IPS-18c (cell line): ENCODE measurements at regions not wholly inside any gene's neighbourhood (a gene's known extent, or its start where the extent isn't known, plus 50 kb on each side); places are given as distances from the start of the nearest gene placed in this dataset.

Experiments used
- H3K4me3 ChIP-seq: 2 replicates; pipeline ENCODE4 v1.7.0; 2013; ENCODE audit warnings: low read depth, mild to moderate bottlenecking, low read length, moderate library complexity; ENCODE audit not compliant: insufficient read depth
- H3K9me3 ChIP-seq: one replicate; pipeline ENCODE4 v1.6.1; 2013; ENCODE audit warnings: mild to moderate bottlenecking, low read length, moderate library complexity; ENCODE audit not compliant: control insufficient read depth, insufficient read depth

DNA sequence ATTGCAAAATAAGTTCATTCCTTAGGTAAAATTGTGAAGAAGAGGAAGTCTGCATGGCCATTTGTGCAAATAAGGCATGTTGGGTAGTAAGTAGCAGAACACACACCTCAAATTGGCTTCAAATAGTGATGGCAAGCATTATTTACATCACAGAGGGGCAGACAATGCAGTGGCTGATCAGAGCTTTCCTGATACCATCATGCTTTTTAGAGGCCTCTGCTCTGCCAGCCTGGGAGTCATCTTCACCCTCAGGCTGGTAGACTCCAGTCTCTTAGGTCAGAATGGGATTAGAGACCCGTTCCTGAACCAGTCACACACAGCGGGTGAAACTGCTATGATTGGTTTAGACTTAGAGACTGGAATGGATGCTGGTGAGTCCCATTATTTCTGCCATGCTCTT lies 396.0 kb upstream of the MCTP2 start:
- no peak overlapping the region for H3K4me3 ChIP-seq
- no peaks in the 10 kb centered on the region for H3K9me3 ChIP-seq

DNA sequence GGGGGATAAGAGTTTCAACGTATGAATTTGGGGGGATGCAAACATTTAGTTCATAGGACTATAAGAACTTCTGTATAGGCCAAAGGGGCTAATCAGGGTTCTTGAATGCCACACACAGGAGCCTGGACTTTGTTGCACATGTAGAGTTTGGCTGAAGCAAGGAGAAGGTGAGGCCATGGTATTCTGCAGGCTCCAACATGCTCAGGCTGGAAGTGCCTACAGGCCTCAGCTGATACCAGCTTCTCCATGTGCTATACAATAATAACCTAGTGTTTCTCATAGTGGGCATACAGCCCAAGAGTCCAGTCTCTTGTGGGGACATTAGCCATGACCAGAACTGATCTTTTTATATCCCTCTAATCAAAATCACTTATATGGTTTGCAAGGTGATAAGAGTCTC lies 399.7 kb upstream of the MCTP2 start:
- H3K9me3 ChIP-seq = no peaks in the 10 kb centered on the region
- no peak overlapping the region for H3K4me3 ChIP-seq

GRCh38 chr15:93830221-93831080 lies 400.9 kb upstream of the MCTP2 start:
- no peaks in the 10 kb centered on the region for H3K9me3 ChIP-seq
- no peak overlapping the region for H3K4me3 ChIP-seq

DNA sequence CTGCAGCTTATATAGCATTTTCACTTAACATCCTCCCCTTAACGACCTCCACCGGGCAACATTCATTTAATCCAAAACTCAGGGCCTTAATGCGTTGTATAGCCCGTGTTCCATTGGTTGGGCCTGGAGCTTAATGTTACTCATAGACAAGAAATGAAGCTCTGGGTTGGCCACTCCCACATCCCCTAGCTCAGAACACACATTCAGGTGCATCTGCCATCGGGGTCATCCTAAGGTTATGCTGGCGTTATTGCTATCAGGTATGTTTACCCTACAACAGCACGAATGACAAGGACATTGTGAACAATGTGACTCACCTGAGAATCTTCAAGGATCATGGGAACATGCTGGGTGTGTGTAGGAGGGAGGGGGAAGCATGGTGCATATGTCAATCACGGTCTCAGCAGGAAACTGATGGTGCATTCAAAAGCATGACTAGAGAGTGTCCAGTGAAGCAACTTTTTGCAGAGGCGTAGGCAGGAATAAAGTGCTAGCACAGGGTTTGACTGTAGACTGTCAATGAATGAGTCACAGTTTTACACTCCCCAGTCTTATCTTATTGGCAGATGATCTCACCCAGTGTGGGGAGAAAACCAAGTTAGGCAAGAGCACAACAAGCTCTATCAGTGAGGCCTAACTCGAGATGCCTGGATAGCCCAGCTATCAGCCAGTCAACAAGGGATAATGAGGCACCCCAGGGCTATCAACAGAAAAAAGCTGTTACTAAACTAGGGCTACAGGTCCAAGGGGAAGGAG lies 402.1 kb upstream of the MCTP2 start:
- Histone ChIP-seq H3K4me3 (no peak overlapping the region), H3K9me3 (no peaks in the 10 kb centered on the region)

GRCh38 chr15:93826790-93827189 lies 404.6 kb upstream of the MCTP2 start:
- Histone ChIP-seq H3K4me3 (no peak overlapping the region), H3K9me3 (no peaks in the 10 kb centered on the region)

GRCh38 chr15:93826293-93826692 lies 405.1 kb upstream of the MCTP2 start:
- Histone ChIP-seq H3K9me3 (no peaks in the 10 kb centered on the region), H3K4me3 (no peak overlapping the region)

DNA sequence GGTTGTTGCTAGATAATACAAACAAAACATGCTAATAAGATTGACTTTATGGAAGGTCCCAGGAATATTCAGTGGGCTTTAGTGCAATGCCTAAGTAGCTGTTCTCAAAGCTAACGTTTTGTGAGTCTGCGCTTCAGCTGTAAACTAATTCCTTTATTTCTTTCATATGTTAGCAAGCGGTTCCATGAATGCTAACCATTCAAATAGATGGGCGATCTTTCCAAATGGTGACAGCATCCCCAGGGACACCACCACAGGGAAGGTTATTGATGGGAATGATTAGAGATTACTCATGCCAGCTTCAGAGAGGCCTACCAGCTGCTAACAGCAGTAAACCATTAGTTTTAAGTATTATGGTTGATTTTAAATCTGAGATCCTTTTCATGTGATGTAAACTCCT lies 405.7 kb upstream of the MCTP2 start:
- no peaks in the 10 kb centered on the region for H3K9me3 ChIP-seq

GRCh38 chr15:93823971-93824913 lies 407.1 kb upstream of the MCTP2 start:
- Histone ChIP-seq H3K9me3 (no peaks in the 10 kb centered on the region), H3K4me3 (no peak overlapping the region)

More for the DNA sequence above, 405.7 kb upstream of the MCTP2 start:
- H3K4me3 ChIP-seq = no peak overlapping the region

- H3K9me3 ChIP-seq = no peaks in the 10 kb centered on the region
Observed at GRCh38 chr15:93820566-93820965, 410.8 kb upstream of the MCTP2 start.

DNA sequence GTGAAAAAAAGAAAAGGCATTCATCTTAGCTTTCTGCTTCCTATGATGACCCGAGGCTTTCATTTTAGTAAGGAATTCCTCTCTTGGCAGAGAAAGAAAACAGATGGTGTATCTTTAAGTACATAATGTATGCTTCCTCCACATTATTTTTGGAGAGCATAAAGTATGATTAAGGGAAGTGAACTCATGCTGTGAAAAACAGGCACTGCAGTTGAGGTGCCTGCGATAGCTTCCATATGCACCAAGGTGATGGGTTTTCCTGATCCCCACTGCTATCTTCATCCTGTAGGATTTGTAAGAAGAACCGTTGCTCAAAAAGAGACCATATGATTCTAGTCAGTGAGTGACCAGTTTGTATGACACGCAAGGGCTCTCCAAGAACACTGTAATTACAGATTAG lies 411.5 kb upstream of the MCTP2 start:
- Histone ChIP-seq H3K4me3 (no peak overlapping the region), H3K9me3 (no peaks in the 10 kb centered on the region)

More at GRCh38 chr15:93820566-93820965, 410.8 kb upstream of the MCTP2 start:
- H3K4me3 ChIP-seq = no peak overlapping the region

GRCh38 chr15:93816815-93817214 lies 414.5 kb upstream of the MCTP2 start:
- Histone ChIP-seq H3K4me3 (no peak overlapping the region), H3K9me3 (no peaks in the 10 kb centered on the region)

- no peak overlapping the region for H3K4me3 ChIP-seq
- no peaks in the 10 kb centered on the region for H3K9me3 ChIP-seq
Observed at GRCh38 chr15:93811305-93811704, 420.1 kb upstream of the MCTP2 start.

- H3K9me3 ChIP-seq = no peaks in the 10 kb centered on the region
Observed at GRCh38 chr15:93809516-93809915, 421.8 kb upstream of the MCTP2 start.

DNA sequence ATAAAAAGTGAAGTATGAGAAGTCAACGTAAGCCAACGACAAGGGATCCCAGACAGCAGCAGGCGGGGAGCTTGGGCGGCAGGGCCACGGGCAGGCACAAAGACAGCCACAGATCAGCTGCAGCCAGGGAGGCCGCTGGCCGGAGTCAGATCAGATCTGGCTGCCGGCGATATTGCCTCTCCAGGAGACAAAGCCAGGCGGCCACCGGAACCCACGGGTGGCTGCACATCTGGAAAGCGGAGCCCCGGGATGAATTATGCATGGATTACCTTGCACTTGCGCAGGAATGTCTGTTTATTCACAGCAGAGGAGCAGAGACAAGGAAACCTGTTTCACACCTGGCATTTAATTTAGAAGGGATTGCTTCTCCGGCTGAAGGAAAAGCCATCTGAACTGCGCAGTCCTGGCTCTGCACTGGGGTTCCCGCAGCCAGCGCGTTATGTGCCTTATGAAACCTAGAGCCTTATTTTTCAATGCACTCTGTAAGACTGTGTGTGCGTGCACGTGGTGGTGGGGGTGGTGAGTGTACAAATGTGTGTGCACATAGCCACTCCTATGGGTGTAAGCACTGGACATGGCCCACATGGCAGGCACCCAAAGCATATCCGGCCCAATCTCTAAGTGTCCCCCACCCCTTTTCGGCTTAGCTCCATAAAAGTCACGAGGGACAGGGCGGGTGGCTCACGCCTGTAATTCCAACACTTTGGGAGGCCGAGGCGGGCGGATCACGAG lies 427.8 kb upstream of the MCTP2 start:
- Histone ChIP-seq H3K4me3 (no peak overlapping the region), H3K9me3 (no peaks in the 10 kb centered on the region)

More at GRCh38 chr15:93809516-93809915, 421.8 kb upstream of the MCTP2 start:
- H3K4me3 ChIP-seq = no peak overlapping the region

- Histone ChIP-seq H3K4me3 (no peak overlapping the region), H3K9me3 (no peaks in the 10 kb centered on the region)
Observed at GRCh38 chr15:93801206-93801605, 430.2 kb upstream of the MCTP2 start.

DNA sequence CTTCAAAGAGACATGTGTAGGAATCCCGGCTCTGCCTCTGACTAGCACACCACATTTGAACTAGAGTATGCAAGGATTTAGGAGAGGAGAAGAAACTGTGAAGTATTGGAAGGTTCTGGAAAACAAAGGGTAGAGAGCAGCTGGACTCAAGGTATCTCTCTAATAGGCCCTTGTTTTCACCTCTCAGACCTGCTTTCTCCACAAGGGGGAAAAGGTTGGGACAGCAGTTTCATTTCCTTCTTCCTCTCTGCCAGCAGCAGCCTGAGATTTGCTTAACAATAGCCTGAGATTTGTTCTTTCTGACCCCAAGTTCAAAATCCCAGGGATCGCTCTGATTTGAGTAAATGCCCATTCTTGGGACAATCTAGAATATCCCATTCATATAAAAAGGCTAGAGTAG lies 430.6 kb upstream of the MCTP2 start:
- Histone ChIP-seq H3K9me3 (no peaks in the 10 kb centered on the region), H3K4me3 (no peak overlapping the region)

GRCh38 chr15:93789441-93789840 lies 441.9 kb upstream of the MCTP2 start:
- peaks cover 7% of the 10 kb centered on the region for H3K9me3 ChIP-seq
- H3K4me3 ChIP-seq = no peak overlapping the region
